GM12873 (cell line): ENCODE measurements at regions not wholly inside any gene's neighbourhood (a gene's known extent, or its start where the extent isn't known, plus 50 kb on each side); places are given as distances from the start of the nearest gene placed in this dataset.

Experiments used
- CTCF ChIP-seq: IDR thresholded peaks from 2 replicates; pipeline ENCODE4 v1.5.1; 2012; ENCODE audit warnings: low read depth, mild to moderate bottlenecking, moderate library complexity, low read length, control low read depth; ENCODE audit not compliant: insufficient read depth; ENCODE audit errors: missing control alignments

GRCh38 chr4:12140864-12141263 lies 712.2 kb upstream of the HS3ST1 start:
- no peak for TF ChIP-seq CTCF

- no peak for TF ChIP-seq CTCF
Observed at GRCh38 chr4:12139296-12139695, 710.6 kb upstream of the HS3ST1 start.

GRCh38 chr4:12138488-12138887 lies 709.8 kb upstream of the HS3ST1 start:
- no peak for TF ChIP-seq CTCF

DNA sequence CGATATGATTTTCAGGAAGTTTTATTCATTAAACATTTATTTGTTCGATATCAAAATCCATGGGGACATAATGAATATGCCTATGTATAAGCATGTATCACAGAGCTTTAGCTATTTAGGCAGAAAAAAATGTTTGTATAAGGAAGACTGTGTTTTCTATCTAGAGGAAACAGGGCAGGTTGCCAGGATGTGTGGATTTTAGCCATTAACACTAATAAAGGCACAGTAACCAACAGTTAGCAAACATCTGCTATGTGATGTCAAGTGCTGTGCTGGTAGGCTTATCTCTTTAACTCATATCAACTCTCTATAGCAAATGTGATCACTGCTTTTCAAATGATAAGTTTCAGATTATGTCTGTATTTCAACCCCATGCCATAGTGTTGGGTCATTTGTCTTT lies 708.9 kb upstream of the HS3ST1 start:
- TF ChIP-seq CTCF = no peak

DNA sequence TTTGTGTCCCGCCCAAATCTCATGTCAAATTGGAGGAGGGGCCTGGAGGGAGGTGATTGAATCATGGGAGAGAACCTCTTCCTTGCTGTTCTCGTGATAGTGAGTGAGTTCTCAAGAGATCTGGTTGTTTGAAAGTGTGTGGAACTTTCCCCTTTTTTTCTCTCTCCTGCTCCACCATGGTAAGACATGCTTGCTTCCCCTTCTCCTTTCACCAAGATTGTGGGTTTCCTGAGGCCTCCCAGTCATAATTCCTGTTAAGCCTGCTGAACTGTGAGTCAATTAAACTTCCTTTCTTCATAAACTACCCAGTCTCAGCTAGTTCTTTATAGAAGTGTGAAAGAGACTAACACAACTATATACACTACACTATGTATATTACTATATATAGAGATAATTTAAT lies 697.8 kb upstream of the HS3ST1 start:
- TF ChIP-seq CTCF = no peak

- no peak for TF ChIP-seq CTCF
Observed at GRCh38 chr4:12124138-12124537, 695.4 kb upstream of the HS3ST1 start.

- TF ChIP-seq CTCF = no peak
Observed at GRCh38 chr4:12123707-12124106, 695.0 kb upstream of the HS3ST1 start.

GRCh38 chr4:12122316-12122715 lies 693.6 kb upstream of the HS3ST1 start:
- no peak for TF ChIP-seq CTCF
